ENCODE measurements at regions not wholly inside any gene's neighbourhood (a gene's known extent, or its start where the extent isn't known, plus 50 kb on each side); places are given as distances from the start of the nearest gene placed in this dataset.

DNA sequence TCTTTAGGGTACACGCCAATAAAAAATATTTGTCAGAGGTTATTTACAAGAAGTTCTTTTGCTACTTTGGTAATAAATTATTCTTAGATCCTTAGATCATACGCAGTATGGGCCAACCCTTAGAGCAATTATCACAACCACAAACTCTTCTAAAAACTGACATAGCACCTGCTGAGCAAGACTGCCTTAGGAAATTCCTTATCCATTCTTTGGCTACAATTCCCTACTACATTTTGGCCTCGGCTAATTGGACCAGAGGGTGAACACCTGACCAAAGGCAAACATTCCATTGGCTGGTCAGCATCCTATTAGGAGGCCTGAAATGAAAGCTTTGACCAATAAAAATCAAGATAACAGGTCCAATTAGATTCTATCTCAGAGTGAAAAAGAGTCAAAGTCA is 147.6 kb upstream of the CCDC68 start:
- no peak for TF ChIP-seq MXI1 (conservative IDR thresholded peaks at IDR 0.05; ENCODE audit: poor library complexity, severe bottlenecking)
- TF ChIP-seq CTCF (IDR thresholded peaks at IDR 0.05; ENCODE audit: poor library complexity, severe bottlenecking) = no peak
- no peak for TF ChIP-seq POLR2AphosphoS5 (IDR thresholded peaks at IDR 0.05)
